ENCODE measurements at regions not wholly inside any gene's neighbourhood (a gene's known extent, or its start where the extent isn't known, plus 50 kb on each side); places are given as distances from the start of the nearest gene placed in this dataset.

DNA sequence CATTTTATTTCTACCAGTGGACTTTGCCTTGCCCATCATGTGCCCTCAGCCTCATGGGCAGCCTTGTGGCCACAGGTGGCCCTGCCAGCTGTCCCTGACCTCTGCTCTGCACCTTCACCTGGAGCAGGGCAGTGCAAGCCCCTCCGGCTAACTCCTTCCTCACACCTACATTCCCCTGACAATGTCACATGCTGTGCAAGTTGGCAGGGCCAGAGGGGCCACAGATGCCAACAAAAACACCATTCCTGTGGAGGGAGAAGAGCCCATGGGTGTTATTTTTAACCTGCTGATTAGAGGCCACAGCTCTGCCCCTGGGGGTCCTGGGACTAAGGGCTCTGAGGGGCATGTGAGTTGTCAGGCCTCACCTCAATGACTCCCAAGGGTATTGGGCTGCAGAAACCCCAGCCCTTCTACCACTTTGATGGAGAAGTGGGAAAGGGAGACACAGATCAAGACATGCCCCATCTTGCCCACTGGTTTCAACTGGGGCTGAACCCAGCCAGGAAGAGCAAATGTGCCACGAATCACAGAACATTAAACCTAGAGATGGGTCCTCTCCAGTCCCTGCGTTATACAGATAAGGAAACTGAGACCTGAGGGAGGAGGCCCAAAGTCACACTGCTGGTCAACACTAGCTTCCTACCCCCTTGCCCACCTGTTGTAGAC is 65.0 kb downstream of the MRPL14 start:
- TF ChIP-seq POLR2A (IDR thresholded peaks at IDR 0.05; ENCODE audit: borderline replicate concordance, extremely low read depth, insufficient read depth, insufficient read length) (no peak), POLR2AphosphoS5 (IDR thresholded peaks at IDR 0.05; ENCODE audit: low read depth, low read length) (no peak), ZFX (IDR thresholded peaks at IDR 0.05) (no peak), EZH2phosphoT487 (IDR thresholded peaks at IDR 0.05; ENCODE audit: borderline replicate concordance) (no peak)
- Histone ChIP-seq H3K9me3 (ENCODE audit: control insufficient read depth in 1 of 2, insufficient read depth in 1 of 2, low read depth in 1 of 2, low read length in 2 of 2) (peaks cover 0 to 8% of the 10 kb centered on the region in 2 experiments; a peak in 1 of 4 replicates), H3K4me3 (replicated peaks in 1 of 2; ENCODE audit: low read depth in 1 of 2, low read length in 2 of 2) (no peak overlapping the region), H2AFZ (ENCODE audit: low read depth, low read length, poor library complexity, severe bottlenecking) (no peak overlapping the region), H3K79me2 (ENCODE audit: insufficient read depth, low read length) (no peaks in the 10 kb centered on the region), H3K9me2 (ENCODE audit: insufficient read depth) (no peaks in the 10 kb centered on the region), H3K27ac (ENCODE audit: low read depth, low read length) (no peak overlapping the region), H3K4me2 (ENCODE audit: low read length) (no peak overlapping the region), H3K9ac (ENCODE audit: low read length) (no peak overlapping the region), H4K20me1 (ENCODE audit: insufficient read depth) (no peaks in the 10 kb centered on the region), H3K27me3 (ENCODE audit: insufficient read depth, low read length) (no peaks in the 10 kb centered on the region), H3K36me3 (ENCODE audit: control insufficient read depth in 1 of 2, insufficient read depth in 2 of 2, low read length in 2 of 2) (no peaks in the 10 kb centered on the region), H3K4me1 (ENCODE audit: control insufficient read depth in 1 of 2, insufficient read depth in 2 of 2, low read length in 2 of 2) (peaks cover 18 to 55% of the 10 kb centered on the region in 2 experiments)
- no peak for DNase-seq (ENCODE audit: low read depth, low spot score)
- ChIA-PET CTCF (interaction anchor here (0.5 to 3.3 kb wide), 19 partner anchors 9 to 309 kb away, joined by 3 to 23 read pairs (median 5); partner anchors contain the start of gene VEGFA), RAD21 (ENCODE audit: low non-redundant PET in 1 of 2, low total read pairs in 2 of 2, uncharacterized antibody in 2 of 2, unreplicated experiment in 2 of 2) (interaction anchor here in 1 of 2 experiments (1.2 kb wide), 1 partner anchor 17 kb away, joined by 3 read pairs; no protein-coding TSS in a partner anchor), POLR2A (interaction anchor here (1.0 to 2.1 kb wide), 7 partner anchors 17 to 292 kb away, joined by 3 to 9 read pairs (median 4); partner anchors contain the start of gene VEGFA)
- intact Hi-C loops (cut with micrococcal nuclease): no loop called here
- no peak for ATAC-seq
- no TSS peak for BruUV-seq (replicated peaks)

DNA sequence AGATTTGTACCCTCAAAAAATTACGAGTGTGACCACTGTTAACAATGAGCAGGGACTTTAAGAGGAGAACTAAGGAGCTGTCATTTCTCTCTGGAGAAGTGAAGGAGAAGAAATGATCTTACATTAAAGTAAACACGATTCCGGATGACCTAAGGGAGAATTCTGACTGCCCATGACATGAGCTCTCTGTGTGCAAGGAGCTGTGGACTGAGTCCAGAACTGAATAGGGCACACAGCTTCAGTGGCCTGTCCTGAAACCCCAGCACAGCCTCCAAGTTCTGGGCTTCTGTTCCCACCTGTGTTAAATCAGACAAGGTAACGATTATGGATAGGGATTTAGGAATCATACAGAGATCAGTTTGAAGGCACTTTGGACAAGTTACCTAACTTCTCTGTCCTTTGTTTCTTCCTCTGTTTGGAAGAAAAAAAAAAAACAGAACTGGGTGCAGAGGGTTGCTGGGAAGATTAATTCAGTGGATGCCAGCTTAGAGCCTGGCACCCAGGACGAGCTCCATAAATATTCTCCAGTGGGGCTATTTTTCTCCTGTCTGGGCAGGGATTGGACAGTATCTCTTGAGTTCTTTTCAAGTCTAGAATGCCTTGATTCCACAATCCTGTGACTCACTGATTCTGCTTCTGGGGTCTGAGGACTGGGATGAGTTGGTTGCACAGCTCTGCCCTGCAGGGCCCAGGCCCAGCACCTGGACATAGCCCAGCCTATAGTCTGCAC is 65.7 kb downstream of the MRPL14 start:
- Histone ChIP-seq H2AFZ (ENCODE audit: low read depth, low read length, poor library complexity, severe bottlenecking) (no peak overlapping the region), H3K27ac (ENCODE audit: low read depth, low read length) (no peak overlapping the region), H3K9ac (ENCODE audit: low read length) (no peak overlapping the region), H3K27me3 (ENCODE audit: insufficient read depth, low read length) (no peaks in the 10 kb centered on the region), H3K79me2 (ENCODE audit: insufficient read depth, low read length) (no peaks in the 10 kb centered on the region), H3K9me2 (ENCODE audit: insufficient read depth) (no peaks in the 10 kb centered on the region), H4K20me1 (ENCODE audit: insufficient read depth) (no peaks in the 10 kb centered on the region), H3K9me3 (ENCODE audit: control insufficient read depth in 1 of 2, insufficient read depth in 1 of 2, low read depth in 1 of 2, low read length in 2 of 2) (peaks cover 0 to 8% of the 10 kb centered on the region in 2 experiments; a peak in 1 of 4 replicates), H3K36me3 (ENCODE audit: control insufficient read depth in 1 of 2, insufficient read depth in 2 of 2, low read length in 2 of 2) (no peaks in the 10 kb centered on the region), H3K4me2 (ENCODE audit: low read length) (no peak overlapping the region), H3K4me3 (replicated peaks in 1 of 2; ENCODE audit: low read depth in 1 of 2, low read length in 2 of 2) (no peak overlapping the region), H3K4me1 (ENCODE audit: control insufficient read depth in 1 of 2, insufficient read depth in 2 of 2, low read length in 2 of 2) (peaks cover 18 to 59% of the 10 kb centered on the region in 2 experiments)
- no TSS peak for BruUV-seq (replicated peaks)
- ChIA-PET RAD21 (ENCODE audit: low non-redundant PET in 1 of 2, low total read pairs in 2 of 2, uncharacterized antibody in 2 of 2, unreplicated experiment in 2 of 2) (no interaction called here), CTCF (interaction anchor here (0.9 to 3.3 kb wide), 6 partner anchors 11 to 291 kb away, joined by 3 to 23 read pairs (median 8); partner anchors contain the start of gene VEGFA), POLR2A (interaction anchor here (0.7 to 2.1 kb wide), 5 partner anchors 15 to 292 kb away, joined by 3 to 9 read pairs (median 4); partner anchors contain the start of gene VEGFA)
- intact Hi-C loops (cut with micrococcal nuclease): no loop called here
- DNase-seq (ENCODE audit: low read depth, low spot score): no peak
- no peak for ATAC-seq
- TF ChIP-seq SP1 (IDR thresholded peaks at IDR 0.05; ENCODE audit: low read depth) (no peak), ZFX (IDR thresholded peaks at IDR 0.05) (no peak), FOSL1 (IDR thresholded peaks at IDR 0.05; ENCODE audit: low read depth) (no peak), CBX3 (IDR thresholded peaks at IDR 0.05; ENCODE audit: low read depth) (no peak), ZBTB33 (IDR thresholded peaks at IDR 0.05; ENCODE audit: extremely low read depth, insufficient replicate concordance, low read length) (no peak), SIN3A (IDR thresholded peaks at IDR 0.05; ENCODE audit: low read depth) (no peak), CEBPB (IDR thresholded peaks at IDR 0.05; ENCODE audit: low read depth) (no peak), ELF1 (IDR thresholded peaks at IDR 0.05; ENCODE audit: borderline replicate concordance, low read depth) (no peak), RAD21 (IDR thresholded peaks at IDR 0.05; ENCODE audit: low read depth) (no peak), POLR2AphosphoS5 (IDR thresholded peaks at IDR 0.05; ENCODE audit: low read depth, low read length) (no peak), POLR2A (IDR thresholded peaks at IDR 0.05; ENCODE audit: borderline replicate concordance, extremely low read depth, insufficient read depth, insufficient read length) (no peak)
- TF ChIP-seq, protein P1, sequence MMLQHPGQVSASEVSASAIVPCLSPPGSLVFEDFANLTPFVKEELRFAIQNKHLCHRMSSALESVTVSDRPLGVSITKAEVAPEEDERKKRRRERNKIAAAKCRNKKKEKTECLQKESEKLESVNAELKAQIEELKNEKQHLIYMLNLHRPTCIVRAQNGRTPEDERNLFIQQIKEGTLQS (IDR thresholded peaks at IDR 0.05): no peak
- TF ChIP-seq, protein P2, sequence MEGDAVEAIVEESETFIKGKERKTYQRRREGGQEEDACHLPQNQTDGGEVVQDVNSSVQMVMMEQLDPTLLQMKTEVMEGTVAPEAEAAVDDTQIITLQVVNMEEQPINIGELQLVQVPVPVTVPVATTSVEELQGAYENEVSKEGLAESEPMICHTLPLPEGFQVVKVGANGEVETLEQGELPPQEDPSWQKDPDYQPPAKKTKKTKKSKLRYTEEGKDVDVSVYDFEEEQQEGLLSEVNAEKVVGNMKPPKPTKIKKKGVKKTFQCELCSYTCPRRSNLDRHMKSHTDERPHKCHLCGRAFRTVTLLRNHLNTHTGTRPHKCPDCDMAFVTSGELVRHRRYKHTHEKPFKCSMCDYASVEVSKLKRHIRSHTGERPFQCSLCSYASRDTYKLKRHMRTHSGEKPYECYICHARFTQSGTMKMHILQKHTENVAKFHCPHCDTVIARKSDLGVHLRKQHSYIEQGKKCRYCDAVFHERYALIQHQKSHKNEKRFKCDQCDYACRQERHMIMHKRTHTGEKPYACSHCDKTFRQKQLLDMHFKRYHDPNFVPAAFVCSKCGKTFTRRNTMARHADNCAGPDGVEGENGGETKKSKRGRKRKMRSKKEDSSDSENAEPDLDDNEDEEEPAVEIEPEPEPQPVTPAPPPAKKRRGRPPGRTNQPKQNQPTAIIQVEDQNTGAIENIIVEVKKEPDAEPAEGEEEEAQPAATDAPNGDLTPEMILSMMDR (IDR thresholded peaks at IDR 0.05 in 2 of 3, conservative IDR thresholded peaks at IDR 0.05 in 1 of 3; ENCODE audit: borderline replicate concordance in 1 of 3, insufficient read depth in 1 of 3, low read depth in 2 of 3, low read length in 2 of 3): no peak

Data from HCT116 (cell line).